Fibroblast of lung (primary cell): ENCODE measurements at regions not wholly inside any gene's neighbourhood (a gene's known extent, or its start where the extent isn't known, plus 50 kb on each side); places are given as distances from the start of the nearest gene placed in this dataset.

Experiments
- DNase-seq, 2 donors: peaks; one replicate each; pipeline versions ENCODE4 v3.0.0 to v3.0.0-alpha.2; 2010; ENCODE audit warnings: low read depth in 2 of 2
- H2AFZ ChIP-seq: 2 replicates; pipeline ENCODE4 v1.5.1; 2012; ENCODE audit warnings: low read length, control low read depth, inconsistent platforms
- H3K27ac ChIP-seq: 2 replicates; pipeline ENCODE4 v1.5.1; 2011; ENCODE audit warnings: low read length, control low read depth; ENCODE audit not compliant: insufficient read depth
- H3K27me3 ChIP-seq: 2 replicates; pipeline ENCODE4 v1.5.1; 2011; ENCODE audit warnings: mild to moderate bottlenecking, low read length; ENCODE audit not compliant: control insufficient read depth, insufficient read depth
- H3K36me3 ChIP-seq: 2 replicates; pipeline ENCODE4 v1.5.1; 2011; ENCODE audit warnings: low read length; ENCODE audit not compliant: control insufficient read depth, insufficient read depth
- H3K4me1 ChIP-seq: 2 replicates; pipeline ENCODE4 v1.5.1; 2011; ENCODE audit warnings: low read length; ENCODE audit not compliant: control insufficient read depth, insufficient read depth; ENCODE audit errors: extremely low read depth
- H3K4me2 ChIP-seq: 2 replicates; pipeline ENCODE4 v1.5.1; 2011; ENCODE audit warnings: low read length, control low read depth; ENCODE audit not compliant: insufficient read depth; ENCODE audit errors: extremely low read depth
- H3K4me3 ChIP-seq, 4 experiments: fragments of 200-600 bp in 1 of 4; sonication (generic) in 1 of 4; replicated peaks in 1 of 4; 2 replicates each; pipeline ENCODE4 v1.5.1; 2011 to 2016; ENCODE audit warnings: low read length in 4 of 4, low read depth in 3 of 4, mild to moderate bottlenecking in 3 of 4, control low read depth in 2 of 4, inconsistent platforms in 1 of 4, mixed read lengths in 1 of 4; ENCODE audit not compliant: insufficient read depth in 1 of 4; ENCODE audit errors: control extremely low read depth in 1 of 4
- H3K79me2 ChIP-seq: 2 replicates; pipeline ENCODE4 v1.5.1; 2012; ENCODE audit warnings: mild to moderate bottlenecking, low read length, inconsistent platforms; ENCODE audit not compliant: control insufficient read depth, insufficient read depth
- H3K9ac ChIP-seq: 2 replicates; pipeline ENCODE4 v1.5.1; 2011; ENCODE audit warnings: mild to moderate bottlenecking, low read length, control low read depth; ENCODE audit not compliant: insufficient read depth
- H3K9me3 ChIP-seq: 2 replicates; pipeline ENCODE4 v1.5.1; 2012; ENCODE audit warnings: low read depth, low read length; ENCODE audit not compliant: control insufficient read depth, insufficient read depth
- H4K20me1 ChIP-seq: 2 replicates; pipeline ENCODE4 v1.5.1; 2011; ENCODE audit warnings: low read length; ENCODE audit not compliant: control insufficient read depth, insufficient read depth; ENCODE audit errors: extremely low read depth
- EZH2 ChIP-seq: IDR thresholded peaks from 2 replicates; pipeline ENCODE4 v1.5.1; 2012; ENCODE audit warnings: low read length, control low read depth, mild to moderate bottlenecking; ENCODE audit errors: missing control alignments
- TF ChIP-seq, protein P1 (sequence below), 2 donors: IDR thresholded peaks in 1 of 2; conservative IDR thresholded peaks in 1 of 2; 1 replicate in 1 of 2; 2 replicates in 1 of 2; pipeline ENCODE4 v1.5.1; 2011 to 2012; ENCODE audit warnings: low read length in 2 of 2, control low read depth in 1 of 2, inconsistent platforms in 1 of 2, low read depth in 1 of 2, mild to moderate bottlenecking in 1 of 2

DNA sequence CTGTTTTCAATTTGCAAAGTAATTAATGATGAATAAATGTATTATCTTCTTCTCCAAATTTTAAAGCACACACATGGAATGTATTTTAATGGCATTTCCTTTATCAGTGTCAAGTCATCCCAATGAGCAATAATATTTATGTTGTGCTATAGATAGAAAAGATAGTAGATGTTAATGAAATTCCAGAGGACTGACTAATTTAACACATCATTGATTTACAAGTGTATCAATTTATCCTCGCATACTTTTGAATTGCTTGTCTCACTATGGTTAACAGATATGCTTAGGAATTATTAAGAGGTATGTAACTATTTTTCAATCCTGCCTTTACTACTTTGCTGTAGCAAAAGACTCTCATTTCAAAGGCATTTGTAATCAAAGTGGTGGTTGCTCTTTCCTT lies 842.9 kb downstream of the SLC6A15 start:
- no peaks in the 10 kb centered on the region for H4K20me1 ChIP-seq
- peak overlapping the region; percentile 32 for H3K27ac ChIP-seq
- no peak overlapping the region for H3K4me3 ChIP-seq
- peak in 1 of 2 donors; percentile 3 for DNase-seq
- TF ChIP-seq EZH2, result no peak
- TF ChIP-seq, protein P1, sequence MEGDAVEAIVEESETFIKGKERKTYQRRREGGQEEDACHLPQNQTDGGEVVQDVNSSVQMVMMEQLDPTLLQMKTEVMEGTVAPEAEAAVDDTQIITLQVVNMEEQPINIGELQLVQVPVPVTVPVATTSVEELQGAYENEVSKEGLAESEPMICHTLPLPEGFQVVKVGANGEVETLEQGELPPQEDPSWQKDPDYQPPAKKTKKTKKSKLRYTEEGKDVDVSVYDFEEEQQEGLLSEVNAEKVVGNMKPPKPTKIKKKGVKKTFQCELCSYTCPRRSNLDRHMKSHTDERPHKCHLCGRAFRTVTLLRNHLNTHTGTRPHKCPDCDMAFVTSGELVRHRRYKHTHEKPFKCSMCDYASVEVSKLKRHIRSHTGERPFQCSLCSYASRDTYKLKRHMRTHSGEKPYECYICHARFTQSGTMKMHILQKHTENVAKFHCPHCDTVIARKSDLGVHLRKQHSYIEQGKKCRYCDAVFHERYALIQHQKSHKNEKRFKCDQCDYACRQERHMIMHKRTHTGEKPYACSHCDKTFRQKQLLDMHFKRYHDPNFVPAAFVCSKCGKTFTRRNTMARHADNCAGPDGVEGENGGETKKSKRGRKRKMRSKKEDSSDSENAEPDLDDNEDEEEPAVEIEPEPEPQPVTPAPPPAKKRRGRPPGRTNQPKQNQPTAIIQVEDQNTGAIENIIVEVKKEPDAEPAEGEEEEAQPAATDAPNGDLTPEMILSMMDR (conservative IDR thresholded peaks at IDR 0.05 in 1 of 2, IDR thresholded peaks at IDR 0.05 in 1 of 2; ENCODE audit: low read depth in 1 of 2, low read length in 2 of 2), result no peak
- H3K4me1 ChIP-seq, result no peaks in the 10 kb centered on the region
- H3K79me2 ChIP-seq, result no peaks in the 10 kb centered on the region
- no peaks in the 10 kb centered on the region for H3K27me3 ChIP-seq
- no peaks in the 10 kb centered on the region for H3K36me3 ChIP-seq
- H3K9me3 ChIP-seq, result no peaks in the 10 kb centered on the region
- no peak overlapping the region for H3K9ac ChIP-seq
- no peak overlapping the region for H3K4me2 ChIP-seq
- H2AFZ ChIP-seq, result no peak overlapping the region

DNA sequence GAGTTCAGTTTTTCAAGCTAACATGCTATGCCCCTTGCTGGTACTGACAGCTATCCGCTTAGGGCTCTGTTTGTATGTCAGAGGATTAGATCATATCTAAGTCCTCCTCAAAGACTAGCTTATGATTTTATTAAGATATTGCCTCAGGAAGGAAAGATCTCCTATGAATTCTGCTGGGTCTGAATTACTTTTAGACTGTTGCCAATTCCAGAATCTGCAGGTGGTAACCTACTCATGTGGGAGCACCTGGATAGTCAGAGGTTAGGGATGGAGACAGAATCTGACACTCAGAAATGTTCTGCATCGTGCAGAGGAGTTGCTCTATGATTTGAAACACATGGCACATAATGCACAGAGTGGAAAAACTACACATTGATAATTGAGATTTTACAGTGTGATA lies 843.4 kb downstream of the SLC6A15 start:
- Histone ChIP-seq H3K4me2 (no peak overlapping the region), H3K9ac (no peak overlapping the region), H3K27ac (no peak overlapping the region), H3K27me3 (no peaks in the 10 kb centered on the region), H3K4me3 (no peak overlapping the region), H4K20me1 (no peaks in the 10 kb centered on the region), H3K36me3 (no peaks in the 10 kb centered on the region), H3K4me1 (no peaks in the 10 kb centered on the region), H3K9me3 (no peaks in the 10 kb centered on the region), H2AFZ (no peak overlapping the region), H3K79me2 (no peaks in the 10 kb centered on the region)
- TF ChIP-seq, protein P1 (conservative IDR thresholded peaks at IDR 0.05 in 1 of 2, IDR thresholded peaks at IDR 0.05 in 1 of 2; ENCODE audit: low read depth in 1 of 2, low read length in 2 of 2), result no peak
- no peak for TF ChIP-seq EZH2
- no peak for DNase-seq

DNA sequence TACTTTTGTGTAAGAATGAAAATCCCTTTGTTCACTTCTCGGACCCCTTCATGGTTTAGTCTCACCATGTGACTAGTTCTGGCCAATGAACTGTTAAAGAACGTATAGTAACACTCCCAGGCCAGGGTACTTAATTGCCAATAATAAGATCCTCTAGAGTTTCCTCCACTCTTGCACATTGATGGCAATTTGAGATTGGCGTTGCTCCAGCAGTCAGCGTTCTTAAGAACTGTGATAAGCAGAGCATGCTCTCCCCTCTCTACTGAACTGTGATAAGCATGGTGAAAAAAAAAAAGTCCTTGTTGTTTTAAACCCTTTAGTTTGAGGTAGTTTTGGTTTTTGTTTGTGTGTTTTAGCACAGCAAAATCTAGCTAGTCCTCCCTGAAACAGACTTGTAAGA lies 854.5 kb downstream of the SLC6A15 start:
- Histone ChIP-seq H3K4me2 (no peak overlapping the region), H3K27me3 (no peaks in the 10 kb centered on the region), H3K4me3 (no peak overlapping the region), H2AFZ (no peak overlapping the region), H3K9ac (no peak overlapping the region), H3K36me3 (no peaks in the 10 kb centered on the region), H4K20me1 (no peaks in the 10 kb centered on the region), H3K27ac (no peak overlapping the region), H3K9me3 (no peaks in the 10 kb centered on the region), H3K4me1 (no peaks in the 10 kb centered on the region), H3K79me2 (no peaks in the 10 kb centered on the region)
- no peak for DNase-seq
- TF ChIP-seq, protein P1 (conservative IDR thresholded peaks at IDR 0.05 in 1 of 2, IDR thresholded peaks at IDR 0.05 in 1 of 2; ENCODE audit: low read depth in 1 of 2, low read length in 2 of 2), result no peak
- no peak for TF ChIP-seq EZH2
